HG02973 (cell line): ENCODE measurements at regions not wholly inside any gene's neighbourhood (a gene's known extent, or its start where the extent isn't known, plus 50 kb on each side); places are given as distances from the start of the nearest gene placed in this dataset.
"Not testable (repeated sequence)": the region's sequence is repeated elsewhere in the genome, so short reads cannot be mapped to it uniquely, and the experiment has no call there.

Experiments
- ATAC-seq: cut with Tn5 transposase; IDR thresholded peaks from one replicate; pipeline ENCODE4 v1.9.1; 2021; ENCODE audit warnings: moderate library complexity; ENCODE audit not compliant: unreplicated experiment

GRCh38 chr16:21514474-21514840 is 84.9 kb upstream of the METTL9 start:
- ATAC-seq: not testable (repeated sequence)

- not testable (repeated sequence) for ATAC-seq
Observed at GRCh38 chr16:21516705-21517040, 82.7 kb upstream of the METTL9 start.

- ATAC-seq: not testable (repeated sequence)
Observed at GRCh38 chr16:21517263-21517662, 82.1 kb upstream of the METTL9 start.

- ATAC-seq: peak; percentile 7
Observed at GRCh38 chr16:21519361-21520133, 79.8 kb upstream of the METTL9 start.

- ATAC-seq: peak; percentile 49
Observed at GRCh38 chr16:21520134-21521047, 79.0 kb upstream of the METTL9 start.

GRCh38 chr16:21521048-21521389 is 78.4 kb upstream of the METTL9 start:
- not testable (repeated sequence) for ATAC-seq

GRCh38 chr16:21521390-21522143 is 77.8 kb upstream of the METTL9 start:
- not testable (repeated sequence) for ATAC-seq

GRCh38 chr16:21522846-21523245 is 76.5 kb upstream of the METTL9 start:
- not testable (repeated sequence) for ATAC-seq

GRCh38 chr16:21523411-21524067 is 75.8 kb upstream of the METTL9 start:
- no peak for ATAC-seq

GRCh38 chr16:21524068-21524751 is 75.2 kb upstream of the METTL9 start:
- no peak for ATAC-seq

- ATAC-seq: not testable (repeated sequence)
Observed at GRCh38 chr16:21524752-21525028, 74.7 kb upstream of the METTL9 start.

- not testable (repeated sequence) for ATAC-seq
Observed at GRCh38 chr16:21525029-21525895, 74.1 kb upstream of the METTL9 start.

- ATAC-seq: not testable (repeated sequence)
Observed at GRCh38 chr16:21525956-21526922, 73.1 kb upstream of the METTL9 start.

GRCh38 chr16:21526923-21527807 is 72.2 kb upstream of the METTL9 start:
- ATAC-seq: no peak

- ATAC-seq: not testable (repeated sequence)
Observed at GRCh38 chr16:21529060-21529658, 70.2 kb upstream of the METTL9 start.

- not testable (repeated sequence) for ATAC-seq
Observed at GRCh38 chr16:21530729-21531383, 68.5 kb upstream of the METTL9 start.
